NAMALWA (cell line): ENCODE measurements at regions not wholly inside any gene's neighbourhood (a gene's known extent, or its start where the extent isn't known, plus 50 kb on each side); places are given as distances from the start of the nearest gene placed in this dataset.
"Not testable (repeated sequence)": the region's sequence is repeated elsewhere in the genome, so short reads cannot be mapped to it uniquely, and the experiment has no call there.

Experiments
- DNase-seq: peaks from one replicate; pipeline ENCODE4 v3.0.0-alpha.2; 2015; ENCODE audit warnings: low spot score

GRCh38 chr2:121133551-121134319 is 151.3 kb downstream of the TFCP2L1 start:
- no peak for DNase-seq

DNA sequence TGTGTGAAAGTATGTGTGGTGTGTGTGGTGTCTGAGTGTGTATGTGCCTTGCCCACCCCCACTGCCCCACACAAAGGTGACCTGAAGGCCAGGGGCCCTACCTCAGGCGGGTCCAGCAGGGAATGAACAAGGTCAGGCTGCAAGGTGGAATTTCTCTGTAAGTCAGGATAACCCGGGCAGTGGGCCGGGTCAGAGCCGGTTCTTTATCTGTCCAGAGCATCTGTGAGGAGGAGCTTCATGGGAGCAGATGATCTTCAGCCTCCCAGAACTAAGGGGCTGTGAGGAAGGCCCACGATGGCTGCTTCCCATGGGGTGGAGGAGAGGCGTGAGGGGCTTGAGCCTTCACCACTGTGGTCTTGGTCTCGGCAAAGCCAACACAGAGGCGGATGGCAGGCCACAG is 150.3 kb downstream of the TFCP2L1 start:
- DNase-seq: no peak

- DNase-seq: peak; percentile 9
Observed at GRCh38 chr2:121135168-121135853, 149.7 kb downstream of the TFCP2L1 start.

DNA sequence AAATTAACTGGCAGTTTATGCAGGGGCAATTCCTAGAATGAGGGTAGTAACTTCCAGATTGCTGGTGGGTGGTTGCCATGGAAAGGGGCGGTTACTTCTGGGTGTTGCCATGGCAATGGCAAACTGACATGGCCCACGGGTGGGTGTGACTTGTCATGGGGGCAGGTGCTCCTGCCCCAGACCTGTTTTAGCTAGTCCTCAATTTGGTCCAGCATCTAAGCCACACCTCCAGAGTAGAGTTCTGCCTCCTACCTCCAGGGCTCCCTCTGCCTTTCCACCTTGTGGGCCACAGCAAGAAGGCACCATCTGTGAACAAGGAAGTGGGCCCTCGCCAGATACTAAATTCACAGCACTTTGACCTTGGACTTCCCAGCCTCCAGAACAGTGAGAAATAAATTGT is 148.7 kb downstream of the TFCP2L1 start:
- peak; percentile 40 for DNase-seq

GRCh38 chr2:121137571-121137970 is 147.4 kb downstream of the TFCP2L1 start:
- no peak for DNase-seq

DNA sequence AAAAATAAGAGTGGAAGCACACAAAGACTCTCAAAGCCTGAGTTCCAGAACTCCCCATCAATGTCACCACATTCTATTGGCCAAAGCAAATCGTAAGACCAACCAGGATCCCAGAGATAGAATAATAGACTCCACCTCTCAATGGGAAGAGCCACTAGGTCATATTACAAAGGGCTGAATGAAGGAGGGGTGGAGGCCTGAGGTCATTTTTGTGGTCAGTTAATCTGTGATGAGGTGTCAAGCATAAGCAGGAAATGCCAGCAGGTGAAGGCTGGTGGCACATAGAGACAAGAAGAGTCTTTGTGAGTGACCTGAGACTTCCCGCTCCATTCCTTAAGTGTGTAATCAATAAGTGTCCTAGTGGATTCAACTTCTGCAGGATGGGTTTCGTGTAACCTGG is 144.3 kb downstream of the TFCP2L1 start:
- DNase-seq: no peak

DNA sequence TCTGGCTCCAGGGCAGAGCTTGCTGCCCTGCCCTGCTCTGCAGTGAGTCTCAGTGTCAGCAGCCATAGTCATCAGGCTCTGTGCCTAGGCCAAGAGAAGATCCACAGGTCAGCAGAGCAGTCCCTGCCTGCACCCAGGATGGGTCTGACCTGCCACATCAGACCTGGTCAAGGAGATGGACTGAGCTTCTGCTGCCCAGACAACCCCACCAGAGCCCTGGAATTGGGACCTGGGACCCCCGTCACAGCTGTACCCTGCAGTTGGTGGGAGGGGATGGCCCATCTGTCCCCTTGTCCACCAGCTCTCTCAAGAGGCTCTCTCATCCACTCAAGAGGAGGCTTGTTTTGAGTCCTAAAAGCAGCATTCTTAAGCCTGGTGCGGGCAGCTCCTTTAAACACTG is 142.6 kb downstream of the TFCP2L1 start:
- no peak for DNase-seq

- DNase-seq: no peak
Observed at GRCh38 chr2:121144111-121144510, 140.9 kb downstream of the TFCP2L1 start.

DNA sequence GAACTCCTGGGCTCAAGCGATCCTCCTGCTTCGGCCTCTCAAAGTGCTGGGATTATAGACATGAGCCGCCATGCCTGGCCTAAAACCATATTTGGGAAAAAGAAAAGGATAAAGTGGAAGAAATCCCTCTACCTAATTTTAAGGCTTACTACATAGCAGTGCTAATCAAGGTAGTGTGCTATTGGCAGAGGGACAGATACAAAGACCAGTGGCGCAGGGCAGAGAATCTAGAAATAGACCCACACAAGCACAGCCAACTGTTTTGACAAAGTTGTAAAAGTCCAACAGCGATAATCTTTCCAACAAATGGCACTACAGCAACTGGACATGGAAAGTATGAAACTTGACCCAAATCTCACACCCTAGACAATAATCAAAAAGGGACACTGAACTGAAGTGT is 138.4 kb downstream of the TFCP2L1 start:
- no peak for DNase-seq

DNA sequence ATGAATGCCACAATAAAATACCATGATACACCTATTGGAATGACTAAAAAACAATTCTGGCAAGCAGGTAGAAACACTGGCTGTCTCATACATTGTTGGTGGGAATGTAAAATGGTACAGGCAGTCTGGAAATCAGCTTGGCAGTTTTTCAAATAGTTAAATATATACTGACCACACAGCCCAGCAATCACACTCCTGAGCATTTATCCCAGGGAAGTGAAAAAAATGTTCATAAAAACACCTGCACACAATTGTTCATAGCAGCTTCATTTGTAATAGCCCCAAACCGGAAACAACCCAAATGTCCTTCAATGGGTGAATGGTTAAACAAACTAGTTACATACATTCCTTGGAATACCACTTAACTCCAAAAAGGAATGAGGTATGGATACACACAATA is 137.2 kb downstream of the TFCP2L1 start:
- no peak for DNase-seq

DNA sequence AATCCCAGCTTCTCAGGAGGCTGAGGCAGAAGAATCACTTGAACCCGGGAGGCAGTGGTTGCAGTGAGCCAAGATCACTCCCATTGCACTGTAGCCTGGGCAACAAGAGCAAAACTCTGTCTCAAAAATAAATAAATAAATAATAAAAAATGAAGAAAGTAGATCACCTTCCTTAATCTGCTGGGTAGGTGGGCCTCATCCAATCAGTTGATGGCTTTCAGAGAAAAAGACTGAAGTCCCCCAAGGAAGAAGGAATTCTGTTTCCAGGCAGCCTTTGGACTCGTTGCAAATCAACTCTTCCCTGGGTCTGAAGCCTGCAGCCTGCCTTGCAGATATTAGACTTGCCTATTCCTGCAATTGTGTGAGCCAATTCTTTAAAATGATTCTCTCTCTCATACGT is 136.5 kb downstream of the TFCP2L1 start:
- no peak for DNase-seq

DNA sequence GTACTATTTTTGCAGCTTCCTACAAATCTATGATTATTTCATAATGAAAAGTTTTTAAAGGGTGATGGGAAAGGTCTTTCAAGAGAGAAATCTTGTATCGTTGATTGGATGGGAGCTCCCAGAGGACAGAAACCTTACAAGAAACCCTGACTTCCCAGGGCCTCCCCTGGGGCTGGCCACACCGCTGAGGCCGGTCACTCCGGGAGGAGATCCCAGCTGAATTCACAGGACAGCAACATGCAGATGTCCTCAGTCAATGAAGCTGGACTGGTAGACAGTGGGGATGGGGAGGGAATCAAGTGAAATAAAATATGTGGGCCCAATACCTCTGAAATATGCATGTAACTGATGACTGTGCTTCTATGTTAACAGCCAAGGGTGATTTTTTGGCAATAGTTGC is 135.6 kb downstream of the TFCP2L1 start:
- DNase-seq: no peak

GRCh38 chr2:121150126-121150525 is 134.9 kb downstream of the TFCP2L1 start:
- DNase-seq: no peak

DNA sequence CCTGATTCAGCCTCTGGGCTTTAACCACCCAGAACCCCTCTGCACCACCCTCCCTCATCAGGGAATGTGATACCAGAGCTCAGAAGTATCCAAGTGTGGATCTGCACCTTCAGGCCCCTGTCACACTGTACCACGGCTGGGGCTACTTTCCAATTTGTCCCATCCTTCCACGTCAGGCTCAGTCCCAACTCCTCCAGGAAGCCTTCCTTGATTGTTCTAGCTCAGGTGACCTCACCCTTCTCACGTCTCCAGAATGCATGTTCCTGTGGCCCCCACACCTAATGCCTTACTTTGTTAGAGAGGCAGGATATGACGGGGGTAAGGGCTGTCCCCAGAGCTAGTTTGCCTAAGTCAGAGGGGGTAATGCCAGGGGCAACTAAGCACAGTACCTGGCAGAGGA is 134.3 kb downstream of the TFCP2L1 start:
- DNase-seq: no peak

DNA sequence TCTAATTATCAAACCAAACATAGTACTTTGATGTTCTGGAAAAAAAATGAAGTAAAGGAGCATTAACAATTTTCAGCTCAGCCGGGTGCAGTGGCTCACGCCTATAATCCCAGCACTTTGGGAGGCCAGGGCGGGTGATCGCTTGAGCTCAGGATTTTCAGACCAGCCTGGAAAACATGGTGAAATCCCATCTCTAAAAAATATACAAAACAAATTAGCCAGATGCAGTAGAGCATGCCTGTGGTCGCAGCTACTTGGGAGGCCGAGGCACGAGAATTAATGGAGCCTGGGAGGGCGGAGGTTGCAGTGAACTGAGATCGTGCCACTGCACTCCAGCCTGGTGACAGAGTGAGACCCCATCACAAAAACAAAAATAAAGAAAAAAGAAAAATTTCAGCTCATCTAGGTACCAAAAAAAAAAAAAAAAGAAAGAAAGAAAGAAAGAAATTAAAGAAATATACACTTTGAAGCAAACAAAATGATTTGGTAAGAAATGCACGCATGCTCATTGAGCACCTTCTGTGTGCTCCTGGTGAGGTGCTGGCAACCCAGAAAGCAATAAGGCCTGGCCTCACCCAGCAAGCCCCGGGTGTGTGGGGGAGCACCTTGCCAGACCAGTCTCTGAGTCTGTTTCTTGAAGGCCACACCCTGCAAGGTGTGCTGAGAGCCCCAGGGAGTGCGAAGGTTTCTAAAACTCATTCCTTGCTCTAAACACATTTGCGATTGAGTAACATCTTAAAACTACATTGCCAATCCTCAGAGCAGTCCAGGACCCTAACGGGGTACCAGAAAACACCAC is 133.5 kb downstream of the TFCP2L1 start:
- DNase-seq: no peak

DNA sequence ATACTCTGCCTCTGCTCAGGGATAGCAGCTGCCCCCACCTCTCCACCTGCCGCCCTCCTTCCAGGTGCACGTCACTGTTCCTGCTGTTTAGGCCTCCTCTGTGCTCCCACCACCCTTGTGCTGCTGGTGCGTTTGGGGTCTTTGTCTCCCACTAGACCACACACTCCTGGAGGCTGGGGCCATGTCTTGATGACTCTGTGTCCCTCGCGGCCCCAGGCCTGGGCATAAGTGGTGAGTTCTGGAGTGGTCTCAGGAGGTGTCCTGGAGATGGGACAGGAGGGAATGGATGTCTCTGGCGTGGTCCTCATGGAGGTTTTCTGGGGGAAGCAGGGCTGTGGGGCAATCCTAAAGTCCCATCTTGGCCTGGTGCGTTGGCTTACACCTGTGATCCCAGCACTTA is 132.1 kb downstream of the TFCP2L1 start:
- no peak for DNase-seq

GRCh38 chr2:121153516-121153915 is 131.5 kb downstream of the TFCP2L1 start:
- DNase-seq: no peak

DNA sequence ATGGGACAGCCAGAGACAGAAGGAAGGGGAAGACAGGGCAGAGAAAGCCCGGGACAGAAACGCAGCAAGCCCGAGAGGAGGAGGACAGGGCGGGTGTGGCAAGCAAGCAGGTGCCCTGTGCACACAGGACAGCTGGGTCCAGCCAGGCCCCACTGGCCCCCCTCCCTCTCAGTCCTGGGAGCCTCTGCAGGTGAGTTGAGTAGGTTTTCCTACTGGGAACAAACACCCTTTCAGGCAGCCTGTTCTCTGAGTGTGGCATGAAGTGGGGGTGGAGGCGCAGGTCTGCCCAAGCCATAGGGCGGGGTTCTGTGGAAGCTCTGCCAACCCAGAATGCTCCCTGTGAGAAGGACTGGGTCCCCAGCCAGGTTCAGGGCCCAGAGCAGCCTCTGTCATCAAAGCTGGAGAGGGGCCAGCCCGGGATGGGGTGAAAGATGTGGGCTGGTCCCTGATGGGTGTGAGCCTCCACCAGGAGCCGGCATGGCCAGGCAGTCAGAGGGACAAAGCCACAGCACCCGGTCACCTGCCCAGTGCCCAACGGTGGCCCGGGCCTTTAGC is 129.4 kb downstream of the TFCP2L1 start:
- DNase-seq: no peak

- not testable (repeated sequence) for DNase-seq
Observed at GRCh38 chr2:121157481-121157880, 127.5 kb downstream of the TFCP2L1 start.

- no peak for DNase-seq
Observed at GRCh38 chr2:121159291-121160071, 125.5 kb downstream of the TFCP2L1 start.

DNA sequence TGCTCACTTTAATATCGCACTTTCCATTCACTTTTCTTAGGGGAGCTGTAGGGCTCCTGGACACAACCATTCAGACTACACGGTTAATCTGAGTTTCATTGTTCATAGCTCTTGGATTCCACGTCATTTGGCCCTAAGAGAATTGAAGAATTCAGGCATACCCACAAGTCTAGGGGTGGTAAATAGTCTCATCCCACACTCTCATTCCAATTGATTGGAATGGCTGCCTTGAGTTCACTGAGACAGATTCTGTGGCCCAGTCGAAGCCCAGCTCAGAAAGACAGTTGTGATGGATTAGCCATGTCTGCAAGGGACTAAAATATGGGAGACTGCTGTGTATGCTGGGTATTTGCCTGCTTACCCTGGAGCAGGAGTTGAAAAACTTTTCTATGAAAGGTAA is 124.6 kb downstream of the TFCP2L1 start:
- DNase-seq: no peak

DNA sequence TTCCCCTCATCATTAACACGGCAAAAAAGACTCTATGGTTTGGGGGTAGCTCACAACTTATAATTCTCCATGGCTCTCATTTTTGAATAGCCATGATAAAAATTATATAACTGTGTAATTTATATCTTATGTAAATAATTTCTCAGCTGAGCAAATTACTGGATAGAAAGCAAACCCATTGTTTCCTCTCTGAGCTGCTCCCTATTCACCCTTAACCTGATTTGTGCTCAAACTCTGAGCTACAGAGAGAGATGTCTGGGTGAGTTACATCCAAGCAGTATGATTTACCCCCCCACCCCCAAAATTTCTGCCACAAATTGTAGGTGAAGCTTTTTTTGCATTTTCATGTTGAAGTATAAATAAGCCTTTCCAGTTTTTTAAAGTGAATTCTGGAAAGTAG is 123.7 kb downstream of the TFCP2L1 start:
- DNase-seq: no peak
